GM23338 (cell line): ENCODE measurements at regions not wholly inside any gene's neighbourhood (a gene's known extent, or its start where the extent isn't known, plus 50 kb on each side); places are given as distances from the start of the nearest gene placed in this dataset.

Experiments used
- ATAC-seq: fragments of 200-7000 bp; cut with Tn5 transposase; 3 replicates; pipeline ENCODE4 v1.9.1; 2020
- DNase-seq: peaks from one replicate; pipeline ENCODE4 v3.0.0-alpha.2; 2015; ENCODE audit warnings: low spot score
- H2AFZ ChIP-seq: fragments of 200-600 bp; sonication (generic); 2 replicates; pipeline ENCODE4 v1.8.0; 2016; ENCODE audit warnings: antibody characterized with exemption, mild to moderate bottlenecking, moderate library complexity
- H3F3A ChIP-seq: fragments of 200-600 bp; sonication (generic); replicated peaks from 2 replicates; pipeline ENCODE4 v1.8.0; 2017; ENCODE audit warnings: antibody characterized with exemption, mixed run types, low read depth
- H3K27ac ChIP-seq: fragments of 200-600 bp; sonication (generic); 2 replicates; pipeline ENCODE4 v1.6.1; 2016; ENCODE audit warnings: low read depth
- H3K27me3 ChIP-seq: fragments of 200-600 bp; sonication (generic); 2 replicates; pipeline ENCODE4 v1.8.0; 2016; ENCODE audit warnings: mild to moderate bottlenecking, mixed run types, moderate library complexity; ENCODE audit not compliant: insufficient read depth
- H3K36me3 ChIP-seq: fragments of 200-600 bp; sonication (generic); 2 replicates; pipeline ENCODE4 v1.8.0; 2016; ENCODE audit warnings: mild to moderate bottlenecking; ENCODE audit not compliant: insufficient read depth
- H3K4me1 ChIP-seq: fragments of 200-600 bp; sonication (generic); 2 replicates; pipeline ENCODE4 v1.8.0; 2016; ENCODE audit warnings: mild to moderate bottlenecking, moderate library complexity; ENCODE audit not compliant: insufficient read depth
- H3K4me2 ChIP-seq: fragments of 200-600 bp; sonication (generic); 2 replicates; pipeline ENCODE4 v1.7.1; 2017; ENCODE audit warnings: mixed run types
- H3K4me3 ChIP-seq: fragments of 200-600 bp; sonication (generic); 2 replicates; pipeline ENCODE4 v1.6.1; 2016; ENCODE audit warnings: mixed run types
- H3K79me2 ChIP-seq: fragments of 200-600 bp; sonication (generic); replicated peaks from 2 replicates; pipeline ENCODE4 v1.8.0; 2017; ENCODE audit warnings: mild to moderate bottlenecking; ENCODE audit not compliant: insufficient read depth
- H3K9me2 ChIP-seq: fragments of 200-600 bp; sonication (generic); 2 replicates; pipeline ENCODE4 v1.8.0; 2017; ENCODE audit not compliant: insufficient read depth
- H4K20me1 ChIP-seq: fragments of 200-600 bp; sonication (generic); replicated peaks from 2 replicates; pipeline ENCODE4 v1.8.0; 2017; ENCODE audit warnings: mild to moderate bottlenecking; ENCODE audit not compliant: insufficient read depth
- H3K27ac Mint-ChIP-seq: 2 replicates; pipeline ENCODE4 v1.8.0; 2020; ENCODE audit warnings: inconsistent platforms, mild to moderate bottlenecking, moderate library complexity, mixed read lengths
- H3K27me3 Mint-ChIP-seq: 3 replicates; pipeline ENCODE4 v1.8.0; 2022; ENCODE audit warnings: low read depth, mild to moderate bottlenecking, moderate library complexity, mixed read lengths, inconsistent platforms; ENCODE audit not compliant: insufficient read depth, poor library complexity
- H3K36me3 Mint-ChIP-seq: 3 replicates; pipeline ENCODE4 v1.8.0; 2021; ENCODE audit warnings: low read depth, mild to moderate bottlenecking, inconsistent platforms, moderate library complexity, mixed read lengths
- H3K4me1 Mint-ChIP-seq: 3 replicates; pipeline ENCODE4 v1.8.0; 2020; ENCODE audit warnings: mild to moderate bottlenecking, inconsistent platforms, mixed read lengths
- H3K4me3 Mint-ChIP-seq: 3 replicates; pipeline ENCODE4 v1.8.0; 2021; ENCODE audit warnings: moderate library complexity, mild to moderate bottlenecking, inconsistent platforms, mixed read lengths
- H3K9me3 Mint-ChIP-seq: 3 replicates; pipeline ENCODE4 v1.8.0; 2020; ENCODE audit warnings: moderate library complexity, mild to moderate bottlenecking, inconsistent platforms, mixed read lengths
- CREB1 ChIP-seq: fragments of 250-450 bp; sonication (Bioruptor Pico); IDR thresholded peaks from 2 replicates; pipeline ENCODE4 v1.5.0; 2020; ENCODE audit warnings: low read depth, mild to moderate bottlenecking, moderate library complexity
- JUNB ChIP-seq: IDR thresholded peaks from one replicate; pipeline ENCODE4 v1.6.1; 2016; ENCODE audit warnings: antibody characterized with exemption; ENCODE audit not compliant: unreplicated experiment
- NANOG ChIP-seq: IDR thresholded peaks from 2 replicates; pipeline ENCODE4 v1.6.1; 2016; ENCODE audit warnings: antibody characterized with exemption, borderline replicate concordance
- POLR2AphosphoS5 ChIP-seq: IDR thresholded peaks from 2 replicates; pipeline ENCODE4 v1.6.1; 2016; ENCODE audit warnings: antibody characterized with exemption, low read depth
- ZNF114 ChIP-seq: fragments of 250-450 bp; sonication (Bioruptor Pico); IDR thresholded peaks from 2 replicates; pipeline ENCODE4 v1.5.0; 2020; ENCODE audit warnings: mild to moderate bottlenecking, moderate library complexity
- TF ChIP-seq, protein P1 (sequence below): fragments of 250-450 bp; sonication (Bioruptor Pico); IDR thresholded peaks from 2 replicates; pipeline ENCODE4 v1.5.0; 2020; ENCODE audit warnings: mild to moderate bottlenecking, moderate library complexity
- TF ChIP-seq, protein P2 (sequence below): IDR thresholded peaks from 2 replicates; pipeline ENCODE4 v1.6.1; 2016; ENCODE audit warnings: antibody characterized with exemption
- TF ChIP-seq, protein P3 (sequence below): IDR thresholded peaks from one replicate; pipeline ENCODE4 v1.6.1; 2018; ENCODE audit warnings: antibody characterized with exemption; ENCODE audit not compliant: unreplicated experiment

DNA sequence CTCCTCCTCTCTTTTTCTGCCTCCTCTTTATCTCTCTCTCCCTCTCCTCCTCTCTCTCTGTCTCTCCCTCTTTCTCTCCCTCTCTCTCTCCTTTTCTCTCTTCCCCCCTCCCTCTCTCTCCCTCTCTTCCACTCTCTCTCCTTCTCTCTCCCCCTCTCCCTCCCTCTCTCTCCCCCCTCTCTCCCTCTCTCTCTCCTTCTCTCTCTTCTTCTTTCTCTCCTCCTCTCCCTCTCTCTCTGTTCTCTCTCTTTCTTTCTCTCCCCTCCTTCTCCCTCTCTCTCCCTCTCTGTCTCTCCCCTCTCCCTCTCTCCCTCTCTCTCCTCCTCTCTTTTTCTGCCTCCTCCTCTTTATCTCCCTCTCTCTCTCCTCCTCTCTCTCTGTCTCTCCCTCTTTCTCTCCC is 197.4 kb downstream of the UQCRFS1 start:
- no peaks in the 10 kb centered on the region for H3K4me1 ChIP-seq
- no peaks in the 10 kb centered on the region for H3K36me3 Mint-ChIP-seq
- H3K4me3 Mint-ChIP-seq = no peak overlapping the region
- H4K20me1 ChIP-seq = no peaks in the 10 kb centered on the region
- no peak overlapping the region for H3K27ac Mint-ChIP-seq
- no peak overlapping the region for H2AFZ ChIP-seq
- DNase-seq (no peak), ATAC-seq (no peak)
- H3K79me2 ChIP-seq = no peaks in the 10 kb centered on the region
- H3K9me3 Mint-ChIP-seq = no peaks in the 10 kb centered on the region
- H3K4me2 ChIP-seq = no peak overlapping the region
- no peaks in the 10 kb centered on the region for H3F3A ChIP-seq
- no peak overlapping the region for H3K4me3 ChIP-seq
- peaks cover 16% of the 10 kb centered on the region for H3K27me3 Mint-ChIP-seq
- peaks cover 13% of the 10 kb centered on the region for H3K4me1 Mint-ChIP-seq
- no peak for TF ChIP-seq ZNF114 (CRISPR knock-in tag)
- TF ChIP-seq, protein P1, sequence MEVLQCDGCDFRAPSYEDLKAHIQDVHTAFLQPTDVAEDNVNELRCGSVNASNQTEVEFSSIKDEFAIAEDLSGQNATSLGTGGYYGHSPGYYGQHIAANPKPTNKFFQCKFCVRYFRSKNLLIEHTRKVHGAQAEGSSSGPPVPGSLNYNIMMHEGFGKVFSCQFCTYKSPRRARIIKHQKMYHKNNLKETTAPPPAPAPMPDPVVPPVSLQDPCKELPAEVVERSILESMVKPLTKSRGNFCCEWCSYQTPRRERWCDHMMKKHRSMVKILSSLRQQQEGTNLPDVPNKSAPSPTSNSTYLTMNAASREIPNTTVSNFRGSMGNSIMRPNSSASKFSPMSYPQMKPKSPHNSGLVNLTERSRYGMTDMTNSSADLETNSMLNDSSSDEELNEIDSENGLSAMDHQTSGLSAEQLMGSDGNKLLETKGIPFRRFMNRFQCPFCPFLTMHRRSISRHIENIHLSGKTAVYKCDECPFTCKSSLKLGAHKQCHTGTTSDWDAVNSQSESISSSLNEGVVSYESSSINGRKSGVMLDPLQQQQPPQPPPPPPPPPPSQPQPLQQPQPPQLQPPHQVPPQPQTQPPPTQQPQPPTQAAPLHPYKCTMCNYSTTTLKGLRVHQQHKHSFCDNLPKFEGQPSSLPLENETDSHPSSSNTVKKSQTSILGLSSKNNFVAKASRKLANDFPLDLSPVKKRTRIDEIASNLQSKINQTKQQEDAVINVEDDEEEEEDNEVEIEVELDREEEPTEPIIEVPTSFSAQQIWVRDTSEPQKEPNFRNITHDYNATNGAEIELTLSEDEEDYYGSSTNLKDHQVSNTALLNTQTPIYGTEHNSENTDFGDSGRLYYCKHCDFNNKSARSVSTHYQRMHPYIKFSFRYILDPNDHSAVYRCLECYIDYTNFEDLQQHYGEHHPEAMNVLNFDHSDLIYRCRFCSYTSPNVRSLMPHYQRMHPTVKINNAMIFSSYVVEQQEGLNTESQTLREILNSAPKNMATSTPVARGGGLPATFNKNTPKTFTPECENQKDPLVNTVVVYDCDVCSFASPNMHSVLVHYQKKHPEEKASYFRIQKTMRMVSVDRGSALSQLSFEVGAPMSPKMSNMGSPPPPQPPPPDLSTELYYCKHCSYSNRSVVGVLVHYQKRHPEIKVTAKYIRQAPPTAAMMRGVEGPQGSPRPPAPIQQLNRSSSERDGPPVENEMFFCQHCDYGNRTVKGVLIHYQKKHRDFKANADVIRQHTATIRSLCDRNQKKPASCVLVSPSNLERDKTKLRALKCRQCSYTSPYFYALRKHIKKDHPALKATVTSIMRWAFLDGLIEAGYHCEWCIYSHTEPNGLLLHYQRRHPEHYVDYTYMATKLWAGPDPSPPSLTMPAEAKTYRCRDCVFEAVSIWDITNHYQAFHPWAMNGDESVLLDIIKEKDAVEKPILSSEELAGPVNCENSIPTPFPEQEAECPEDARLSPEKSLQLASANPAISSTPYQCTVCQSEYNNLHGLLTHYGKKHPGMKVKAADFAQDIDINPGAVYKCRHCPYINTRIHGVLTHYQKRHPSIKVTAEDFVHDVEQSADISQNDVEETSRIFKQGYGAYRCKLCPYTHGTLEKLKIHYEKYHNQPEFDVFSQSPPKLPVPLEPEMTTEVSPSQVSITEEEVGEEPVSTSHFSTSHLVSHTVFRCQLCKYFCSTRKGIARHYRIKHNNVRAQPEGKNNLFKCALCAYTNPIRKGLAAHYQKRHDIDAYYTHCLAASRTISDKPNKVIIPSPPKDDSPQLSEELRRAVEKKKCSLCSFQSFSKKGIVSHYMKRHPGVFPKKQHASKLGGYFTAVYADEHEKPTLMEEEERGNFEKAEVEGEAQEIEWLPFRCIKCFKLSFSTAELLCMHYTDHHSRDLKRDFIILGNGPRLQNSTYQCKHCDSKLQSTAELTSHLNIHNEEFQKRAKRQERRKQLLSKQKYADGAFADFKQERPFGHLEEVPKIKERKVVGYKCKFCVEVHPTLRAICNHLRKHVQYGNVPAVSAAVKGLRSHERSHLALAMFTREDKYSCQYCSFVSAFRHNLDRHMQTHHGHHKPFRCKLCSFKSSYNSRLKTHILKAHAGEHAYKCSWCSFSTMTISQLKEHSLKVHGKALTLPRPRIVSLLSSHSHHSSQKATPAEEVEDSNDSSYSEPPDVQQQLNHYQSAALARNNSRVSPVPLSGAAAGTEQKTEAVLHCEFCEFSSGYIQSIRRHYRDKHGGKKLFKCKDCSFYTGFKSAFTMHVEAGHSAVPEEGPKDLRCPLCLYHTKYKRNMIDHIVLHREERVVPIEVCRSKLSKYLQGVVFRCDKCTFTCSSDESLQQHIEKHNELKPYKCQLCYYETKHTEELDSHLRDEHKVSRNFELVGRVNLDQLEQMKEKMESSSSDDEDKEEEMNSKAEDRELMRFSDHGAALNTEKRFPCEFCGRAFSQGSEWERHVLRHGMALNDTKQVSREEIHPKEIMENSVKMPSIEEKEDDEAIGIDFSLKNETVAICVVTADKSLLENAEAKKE (CRISPR knock-in tag) = no peak
- no peak for TF ChIP-seq CREB1 (CRISPR knock-in tag)
- TF ChIP-seq NANOG = no peak
- TF ChIP-seq JUNB = no peak
- TF ChIP-seq, protein P2, sequence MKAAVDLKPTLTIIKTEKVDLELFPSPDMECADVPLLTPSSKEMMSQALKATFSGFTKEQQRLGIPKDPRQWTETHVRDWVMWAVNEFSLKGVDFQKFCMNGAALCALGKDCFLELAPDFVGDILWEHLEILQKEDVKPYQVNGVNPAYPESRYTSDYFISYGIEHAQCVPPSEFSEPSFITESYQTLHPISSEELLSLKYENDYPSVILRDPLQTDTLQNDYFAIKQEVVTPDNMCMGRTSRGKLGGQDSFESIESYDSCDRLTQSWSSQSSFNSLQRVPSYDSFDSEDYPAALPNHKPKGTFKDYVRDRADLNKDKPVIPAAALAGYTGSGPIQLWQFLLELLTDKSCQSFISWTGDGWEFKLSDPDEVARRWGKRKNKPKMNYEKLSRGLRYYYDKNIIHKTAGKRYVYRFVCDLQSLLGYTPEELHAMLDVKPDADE = no peak
- TF ChIP-seq POLR2AphosphoS5 = no peak
- TF ChIP-seq, protein P3, sequence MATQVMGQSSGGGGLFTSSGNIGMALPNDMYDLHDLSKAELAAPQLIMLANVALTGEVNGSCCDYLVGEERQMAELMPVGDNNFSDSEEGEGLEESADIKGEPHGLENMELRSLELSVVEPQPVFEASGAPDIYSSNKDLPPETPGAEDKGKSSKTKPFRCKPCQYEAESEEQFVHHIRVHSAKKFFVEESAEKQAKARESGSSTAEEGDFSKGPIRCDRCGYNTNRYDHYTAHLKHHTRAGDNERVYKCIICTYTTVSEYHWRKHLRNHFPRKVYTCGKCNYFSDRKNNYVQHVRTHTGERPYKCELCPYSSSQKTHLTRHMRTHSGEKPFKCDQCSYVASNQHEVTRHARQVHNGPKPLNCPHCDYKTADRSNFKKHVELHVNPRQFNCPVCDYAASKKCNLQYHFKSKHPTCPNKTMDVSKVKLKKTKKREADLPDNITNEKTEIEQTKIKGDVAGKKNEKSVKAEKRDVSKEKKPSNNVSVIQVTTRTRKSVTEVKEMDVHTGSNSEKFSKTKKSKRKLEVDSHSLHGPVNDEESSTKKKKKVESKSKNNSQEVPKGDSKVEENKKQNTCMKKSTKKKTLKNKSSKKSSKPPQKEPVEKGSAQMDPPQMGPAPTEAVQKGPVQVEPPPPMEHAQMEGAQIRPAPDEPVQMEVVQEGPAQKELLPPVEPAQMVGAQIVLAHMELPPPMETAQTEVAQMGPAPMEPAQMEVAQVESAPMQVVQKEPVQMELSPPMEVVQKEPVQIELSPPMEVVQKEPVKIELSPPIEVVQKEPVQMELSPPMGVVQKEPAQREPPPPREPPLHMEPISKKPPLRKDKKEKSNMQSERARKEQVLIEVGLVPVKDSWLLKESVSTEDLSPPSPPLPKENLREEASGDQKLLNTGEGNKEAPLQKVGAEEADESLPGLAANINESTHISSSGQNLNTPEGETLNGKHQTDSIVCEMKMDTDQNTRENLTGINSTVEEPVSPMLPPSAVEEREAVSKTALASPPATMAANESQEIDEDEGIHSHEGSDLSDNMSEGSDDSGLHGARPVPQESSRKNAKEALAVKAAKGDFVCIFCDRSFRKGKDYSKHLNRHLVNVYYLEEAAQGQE = no peak
- no peaks in the 10 kb centered on the region for H3K36me3 ChIP-seq
- H3K27ac ChIP-seq = no peak overlapping the region
- no peaks in the 10 kb centered on the region for H3K9me2 ChIP-seq
- no peaks in the 10 kb centered on the region for H3K27me3 ChIP-seq
